SK-N-SH (cell line): ENCODE measurements at regions not wholly inside any gene's neighbourhood (a gene's known extent, or its start where the extent isn't known, plus 50 kb on each side); places are given as distances from the start of the nearest gene placed in this dataset.

ENCODE experiments used
- CTCF ChIP-seq: fragments of 200-600 bp; sonication (generic); IDR thresholded peaks from 2 replicates; pipeline ENCODE4 v1.6.1; 2017; ENCODE audit warnings: antibody characterized with exemption, mild to moderate bottlenecking, moderate library complexity
- RCOR1 ChIP-seq: fragments of 150-350 bp; IDR thresholded peaks from 2 replicates; pipeline ENCODE4 v1.6.1; 2017; ENCODE audit warnings: antibody characterized with exemption, low read length
- TAF1 ChIP-seq: IDR thresholded peaks from 2 replicates; pipeline ENCODE4 v1.6.1; 2012; ENCODE audit warnings: low read depth, mild to moderate bottlenecking, low read length, moderate library complexity, borderline replicate concordance

- TF ChIP-seq TAF1, result no peak
- no peak for TF ChIP-seq RCOR1
- TF ChIP-seq CTCF, result no peak
These were observed 365.0 kb upstream of the TFPI start for GRCh38 chr2:187918996-187919821.
